Glomerular visceral epithelial cell (primary cell): ENCODE measurements at regions not wholly inside any gene's neighbourhood (a gene's known extent, or its start where the extent isn't known, plus 50 kb on each side); places are given as distances from the start of the nearest gene placed in this dataset.
A peak's percentile ranks its signal among the peaks of the same experiment; 100 is the strongest.

Experiments
- DNase-seq: peaks from one replicate; pipeline ENCODE4 v3.0.0-alpha.2; 2016; ENCODE audit errors: extremely low spot score

DNA sequence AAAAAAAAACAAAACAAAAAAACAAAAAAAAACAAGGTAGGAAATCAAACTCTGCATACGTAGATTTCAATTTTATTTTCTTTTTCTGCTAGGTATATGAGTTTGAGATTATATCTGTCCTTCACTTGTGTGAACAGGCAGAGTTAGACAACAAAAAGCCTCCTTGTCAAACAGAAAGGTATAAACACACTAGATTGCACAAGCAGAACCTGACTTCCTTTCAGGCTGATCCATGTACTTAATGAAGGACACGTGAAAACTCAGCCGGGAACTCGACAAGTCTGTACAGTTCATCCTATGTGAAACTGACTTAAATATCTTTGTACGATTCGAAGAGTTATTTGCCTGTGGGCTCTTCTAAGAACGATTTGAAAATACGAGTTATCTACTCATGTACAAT is 254.1 kb downstream of the ARL4A start:
- no peak for DNase-seq

DNA sequence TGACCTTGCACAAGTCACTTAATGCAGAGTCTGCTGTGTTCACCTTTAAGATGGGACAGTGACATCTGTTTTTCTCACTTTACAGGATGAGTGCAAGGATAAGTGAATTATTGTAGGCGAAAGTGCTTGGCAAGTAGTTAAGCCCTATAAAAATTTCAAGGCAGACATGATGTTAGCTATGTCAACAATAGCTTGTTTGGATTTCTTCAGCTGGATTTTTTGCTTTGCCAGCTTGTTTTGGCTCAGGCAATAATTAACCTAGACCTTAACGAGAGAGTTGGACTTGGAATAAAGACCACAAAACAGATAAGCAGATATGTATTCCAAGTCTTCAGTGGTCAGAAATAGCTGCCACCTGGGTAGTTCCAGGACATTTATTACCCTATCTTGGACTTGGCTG is 255.2 kb downstream of the ARL4A start:
- no peak for DNase-seq

DNA sequence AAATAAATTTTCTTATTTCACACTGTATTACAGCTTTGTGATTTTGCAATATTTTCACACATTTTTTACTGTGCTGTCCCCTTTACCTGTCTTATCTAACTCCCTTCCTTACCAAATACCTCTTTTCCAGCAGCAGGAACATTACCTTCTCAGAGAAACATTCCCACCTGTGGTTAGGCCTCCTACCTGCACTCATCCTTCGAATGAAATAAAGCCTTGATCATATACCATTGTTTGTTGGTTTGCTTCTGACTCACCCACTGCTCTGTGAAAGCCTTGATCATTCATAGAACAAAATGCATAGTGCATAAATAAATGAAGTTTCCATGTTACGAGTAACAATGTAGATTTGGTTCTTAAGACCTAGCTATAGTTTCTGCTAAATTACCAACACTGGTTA is 256.3 kb downstream of the ARL4A start:
- no peak for DNase-seq

DNA sequence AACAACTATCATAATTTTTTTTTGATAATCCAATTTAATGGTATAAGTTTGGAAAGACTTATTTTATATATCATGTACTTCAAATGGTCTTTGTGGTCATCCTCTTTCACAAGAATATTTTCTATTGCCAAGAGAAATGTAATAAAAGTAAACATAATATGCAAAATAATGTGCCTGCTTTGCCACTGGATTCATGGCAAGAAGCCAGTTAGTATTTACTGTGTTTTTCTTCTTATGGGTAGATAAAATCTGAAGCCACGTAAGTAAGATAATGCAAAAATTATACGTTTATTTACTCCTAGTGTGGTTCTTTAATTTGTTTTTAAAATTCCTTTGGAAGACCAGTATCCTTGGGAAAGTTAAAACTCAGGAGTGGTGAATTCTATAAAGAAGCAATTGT is 258.5 kb downstream of the ARL4A start:
- no peak for DNase-seq

DNA sequence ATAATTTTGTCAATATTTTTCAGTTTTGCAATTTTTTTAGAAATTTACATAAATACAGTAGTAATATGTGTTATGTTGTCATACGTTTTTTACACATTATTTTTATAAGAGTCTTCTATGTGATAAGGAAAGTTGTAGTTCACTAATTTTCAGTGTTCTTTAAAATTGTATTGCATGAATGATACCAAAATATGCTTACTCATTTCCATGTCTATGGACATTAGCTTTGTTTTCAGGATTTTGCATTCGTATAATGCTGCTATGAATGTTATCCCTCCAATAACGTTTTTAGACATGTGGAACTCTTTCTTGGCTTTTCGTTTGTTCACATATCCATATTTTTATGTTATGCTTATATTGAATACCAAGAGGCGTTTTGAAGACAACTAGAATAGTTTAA is 260.0 kb downstream of the ARL4A start:
- no peak for DNase-seq

DNA sequence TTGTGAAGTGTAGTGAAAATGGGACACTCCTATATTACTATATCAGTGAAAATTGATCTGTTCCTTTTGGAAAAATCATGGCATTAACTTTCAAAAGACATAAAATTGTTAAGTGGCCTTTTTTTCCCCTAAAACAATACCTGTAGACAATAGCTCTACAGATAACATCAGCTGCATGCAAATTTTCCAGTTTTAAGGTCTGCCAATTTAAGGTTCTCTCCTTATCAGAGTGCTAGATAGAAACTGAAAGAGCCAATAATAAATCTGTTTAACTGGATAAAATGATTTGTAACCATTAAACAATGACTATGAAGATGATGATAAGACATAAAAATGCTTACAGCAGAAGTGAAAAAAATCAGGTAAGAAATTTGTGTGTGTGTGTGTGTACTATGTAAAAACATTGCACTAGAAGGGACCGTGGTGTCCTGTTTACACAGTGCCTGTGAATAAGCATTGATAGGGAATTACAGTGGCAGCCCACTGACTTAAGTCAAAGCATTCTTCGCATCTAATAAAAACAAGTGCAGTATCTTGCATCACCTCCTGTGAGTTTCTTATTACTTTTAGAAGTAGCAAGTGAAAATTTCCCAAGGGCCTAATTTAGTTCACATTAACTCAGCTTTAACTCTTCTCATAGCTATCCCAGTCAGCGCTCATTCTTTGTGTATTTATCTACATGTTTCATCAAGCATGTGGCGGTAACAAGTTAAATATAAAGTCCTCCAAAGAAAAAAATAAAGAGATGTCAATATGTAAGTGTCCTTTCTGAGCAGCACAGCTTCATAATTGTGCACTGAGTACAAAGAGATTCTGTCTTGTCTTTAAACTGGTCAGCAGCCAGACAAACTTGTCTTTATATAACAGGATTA is 261.9 kb downstream of the ARL4A start:
- DNase-seq, result no peak

DNA sequence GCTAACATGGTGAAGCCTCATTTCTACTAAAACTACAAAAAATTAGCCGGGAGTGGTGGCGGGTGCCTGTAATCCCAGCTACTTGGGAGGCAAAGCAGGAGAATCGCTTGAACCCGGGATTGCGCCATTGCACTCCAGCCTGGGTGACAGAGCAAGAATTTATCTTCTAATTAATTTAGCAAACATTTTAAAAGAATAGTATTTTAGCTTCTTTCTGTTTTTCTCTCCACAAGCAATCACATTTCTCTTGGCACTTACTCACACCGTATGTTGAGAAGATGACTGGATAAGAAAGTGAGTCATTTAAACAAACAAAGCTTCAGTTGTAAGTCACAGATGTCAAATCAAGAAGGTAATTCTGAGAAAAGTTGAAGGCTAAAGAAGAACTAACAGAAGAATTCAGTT is 264.0 kb downstream of the ARL4A start:
- DNase-seq, result peak; percentile 39

DNA sequence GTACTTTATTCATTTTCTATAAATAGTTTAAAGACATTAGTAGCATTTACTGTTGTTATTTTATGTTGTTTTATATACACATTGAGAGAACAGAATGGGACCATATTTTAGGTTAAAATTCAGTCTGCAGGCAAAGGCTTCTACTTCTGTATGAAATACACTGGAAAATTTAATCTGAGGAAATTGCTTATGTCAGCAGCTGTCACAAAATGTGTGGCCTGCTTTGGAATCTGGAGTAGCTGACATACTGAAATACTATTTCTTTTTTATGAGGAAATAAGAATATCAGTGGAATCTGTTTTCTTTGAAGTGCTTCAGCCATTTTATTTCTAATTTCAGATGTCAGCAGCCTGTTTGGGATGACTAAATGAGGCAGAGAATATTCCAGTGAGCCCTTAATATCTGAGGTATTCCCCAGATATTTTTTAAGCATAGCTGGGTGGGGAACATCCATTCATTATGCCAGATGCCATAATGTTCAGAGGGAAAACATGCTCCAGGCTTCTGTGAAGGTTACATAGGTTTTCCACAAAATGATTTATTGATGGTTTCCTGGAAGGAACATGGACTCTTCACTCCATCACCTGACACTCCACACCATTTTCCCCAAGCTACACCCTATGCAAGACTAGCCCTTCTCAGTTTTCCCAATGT is 267.1 kb downstream of the ARL4A start:
- no peak for DNase-seq

DNA sequence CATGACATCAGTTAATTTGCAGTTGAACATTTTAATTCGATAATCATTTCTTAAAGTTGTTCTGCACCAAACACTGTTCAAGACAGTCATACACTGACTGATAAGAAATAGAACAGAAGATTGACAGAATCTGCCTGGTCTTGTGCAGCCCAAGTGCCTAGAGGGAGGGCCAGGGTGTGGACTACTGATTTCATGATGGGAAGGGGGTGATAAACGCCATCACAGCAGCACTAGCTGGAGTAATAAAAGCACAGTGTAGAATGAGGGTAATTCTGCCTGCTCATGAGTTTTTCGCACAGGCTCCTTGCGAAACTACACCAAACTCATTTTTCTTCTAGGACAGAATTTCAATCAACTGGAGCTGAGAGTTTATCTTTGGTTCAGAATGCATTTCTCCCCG is 270.1 kb downstream of the ARL4A start:
- DNase-seq, result no peak

DNA sequence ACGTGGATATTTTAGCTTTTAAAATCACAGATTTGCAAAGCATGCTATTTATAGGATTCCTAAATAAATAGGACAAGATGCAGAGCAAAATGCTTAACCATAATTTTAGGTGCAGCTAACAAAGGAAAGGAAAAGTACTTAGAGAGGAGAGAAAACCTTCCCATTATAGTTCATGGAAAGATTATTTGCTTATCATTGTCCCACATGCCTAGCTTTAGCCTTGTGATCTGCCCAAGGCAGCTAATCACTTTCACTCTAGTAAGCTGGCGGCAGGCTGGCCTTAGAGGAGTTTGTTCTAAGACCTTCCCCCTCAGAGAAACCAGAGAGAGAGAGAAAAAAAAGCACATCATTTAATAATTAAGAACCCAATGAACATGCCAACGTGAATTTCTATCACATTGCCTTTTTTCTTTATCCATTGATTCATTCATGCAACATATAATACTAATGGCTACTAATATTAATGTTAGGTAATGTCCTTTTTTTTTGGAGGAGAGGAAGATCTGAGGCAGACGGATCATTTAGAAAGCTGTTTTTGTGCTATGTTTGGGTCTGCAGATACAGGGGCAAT is 274.6 kb downstream of the ARL4A start:
- DNase-seq, result no peak

DNA sequence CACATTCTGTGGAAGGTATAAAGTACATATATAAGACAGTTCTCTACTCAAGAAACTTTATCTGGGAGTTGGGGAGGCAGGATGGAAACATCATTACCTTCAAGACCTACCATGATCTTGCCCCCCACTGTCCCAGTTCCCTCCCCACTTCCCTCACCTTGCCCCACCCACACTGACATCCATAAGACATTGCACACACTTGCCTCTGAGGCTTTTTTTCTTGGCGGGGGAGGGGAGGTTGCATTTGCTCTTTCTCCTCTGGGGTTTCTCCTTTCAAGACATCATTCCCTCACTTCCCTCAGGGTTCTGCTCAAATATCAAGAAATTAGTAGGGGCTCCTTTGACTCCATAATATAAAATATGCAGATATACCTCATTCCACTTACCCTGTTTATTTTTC is 276.0 kb downstream of the ARL4A start:
- no peak for DNase-seq

DNA sequence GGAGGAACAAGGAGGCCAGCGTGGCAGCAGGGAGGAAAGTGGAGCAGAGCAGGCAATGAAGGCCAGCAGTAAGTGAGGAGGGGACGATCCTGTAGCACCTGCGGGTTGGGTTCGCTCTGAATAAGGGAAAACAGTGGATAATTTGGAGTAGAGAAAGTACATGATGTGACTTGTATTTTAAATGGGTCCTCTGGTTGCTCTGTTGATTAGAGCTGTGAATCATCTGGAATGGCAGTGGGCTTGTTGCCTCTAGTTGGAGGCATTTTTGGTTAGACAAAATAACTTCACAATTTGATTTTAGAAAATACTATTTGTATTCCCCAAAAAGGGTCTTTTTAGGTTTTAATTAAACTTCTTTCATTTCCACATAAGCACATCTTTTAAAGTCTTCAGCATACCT is 277.4 kb downstream of the ARL4A start:
- DNase-seq, result no peak

DNA sequence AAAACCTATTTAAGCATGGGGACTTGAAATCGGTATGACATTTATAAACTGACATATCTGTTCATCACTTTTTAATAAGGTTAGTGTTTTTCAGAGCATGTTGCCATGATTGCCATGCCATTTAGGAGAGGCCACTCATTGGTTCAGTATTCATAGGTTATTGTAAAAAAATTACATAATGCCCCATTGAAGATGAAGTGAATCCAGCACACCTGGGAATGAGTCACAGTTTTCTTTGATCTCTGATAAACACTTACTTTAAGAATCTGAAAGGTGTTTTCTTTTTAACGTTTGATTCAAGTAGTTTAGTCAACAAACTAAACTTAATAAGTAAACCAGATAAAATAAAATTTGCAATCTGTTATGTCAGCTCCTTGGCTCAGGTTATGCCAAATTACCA is 278.3 kb downstream of the ARL4A start:
- no peak for DNase-seq

DNA sequence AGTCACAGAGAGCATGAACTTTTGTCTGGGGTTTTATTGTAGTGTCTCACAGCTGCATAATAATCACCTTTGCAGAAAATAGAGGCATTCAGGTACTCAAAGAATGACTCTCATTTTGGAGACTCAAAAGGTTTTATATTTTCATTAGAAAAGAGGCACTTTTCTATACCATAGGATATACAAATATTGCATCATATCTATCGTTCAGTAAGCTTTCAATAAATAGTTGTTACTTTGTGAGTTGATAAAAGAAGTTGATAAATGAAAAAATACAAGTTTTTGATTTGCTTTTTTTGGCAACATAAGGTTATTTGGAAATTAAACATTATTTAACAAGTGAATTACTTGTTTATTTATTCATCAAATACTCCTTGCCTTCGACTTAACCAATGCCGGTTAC is 279.9 kb downstream of the ARL4A start:
- no peak for DNase-seq

DNA sequence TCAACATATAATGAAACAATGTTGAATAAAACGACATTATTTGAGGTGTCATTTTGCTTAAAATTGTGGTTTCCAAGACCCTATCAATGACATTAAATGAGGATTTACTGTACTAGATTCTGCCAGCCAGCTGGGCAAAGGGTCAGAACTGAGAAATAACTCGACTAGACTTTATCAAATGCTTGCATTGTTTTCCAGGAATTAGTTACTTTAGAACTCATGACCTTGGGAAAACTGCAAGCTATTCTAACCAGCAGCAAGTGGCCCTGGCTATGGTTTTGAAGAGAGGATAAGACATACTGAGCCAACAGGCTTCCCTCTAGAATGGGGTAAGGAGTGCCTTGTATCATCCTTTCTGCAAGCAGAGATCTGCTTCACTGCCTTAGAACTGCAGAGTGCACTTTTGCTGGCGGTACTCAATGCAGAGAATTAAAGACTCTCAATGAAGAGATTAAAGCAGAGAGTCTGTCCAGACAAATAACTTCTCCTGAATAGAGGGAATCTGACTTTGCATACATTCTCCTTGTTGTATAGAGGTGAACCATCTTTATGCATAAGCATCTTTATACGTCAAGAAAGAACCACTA is 281.5 kb downstream of the ARL4A start:
- no peak for DNase-seq

DNA sequence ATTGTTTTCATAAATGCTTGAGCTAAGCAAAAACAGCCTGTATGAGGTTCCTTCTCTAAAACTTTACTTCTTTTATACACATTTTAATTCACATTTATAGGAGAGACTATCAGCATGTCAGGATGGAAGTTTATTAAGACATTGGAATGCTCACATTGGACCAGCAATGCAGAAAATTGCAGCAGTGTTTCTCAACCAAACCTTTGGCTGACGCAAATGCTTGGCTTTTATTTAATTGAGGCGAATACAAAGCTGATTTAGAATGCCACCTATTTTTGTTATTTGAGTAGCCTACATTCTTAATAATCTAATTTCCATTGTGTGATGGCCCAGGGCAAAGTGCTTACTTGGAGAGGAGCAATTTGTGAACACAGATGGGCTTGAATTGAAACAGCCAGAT is 283.2 kb downstream of the ARL4A start:
- no peak for DNase-seq

DNA sequence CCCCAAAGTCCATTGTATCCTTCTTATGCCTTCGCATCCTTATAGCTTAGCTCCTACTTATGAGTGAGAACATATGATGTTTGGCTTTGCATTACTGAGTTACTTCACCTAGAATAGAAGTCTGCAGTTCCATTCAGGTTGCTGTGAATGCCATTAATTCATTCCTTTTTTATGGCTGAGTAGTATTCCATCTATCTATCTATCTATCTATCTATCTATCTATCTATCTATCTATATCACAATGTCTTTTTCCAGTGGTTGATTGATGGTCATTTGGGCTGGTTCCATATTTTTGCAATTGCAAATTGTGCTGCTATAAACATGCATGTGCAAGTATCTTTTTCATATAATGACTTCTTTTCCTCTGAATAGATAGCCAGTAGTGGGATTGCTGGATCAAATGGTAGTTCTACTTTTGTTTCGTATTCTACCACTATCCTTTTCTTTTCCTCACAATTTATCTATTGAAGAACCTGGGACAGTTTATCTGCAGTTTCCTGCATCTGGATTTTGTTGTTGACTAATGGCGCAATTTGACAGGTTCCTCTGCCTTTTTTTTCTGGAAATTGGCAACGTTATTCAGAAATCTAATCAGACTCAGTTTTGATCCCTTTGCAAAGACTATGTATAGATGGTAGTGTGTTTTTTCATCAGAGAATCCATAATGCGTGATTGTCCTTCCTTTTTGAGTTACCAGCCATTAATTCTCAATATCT is 287.2 kb downstream of the ARL4A start:
- DNase-seq, result no peak

DNA sequence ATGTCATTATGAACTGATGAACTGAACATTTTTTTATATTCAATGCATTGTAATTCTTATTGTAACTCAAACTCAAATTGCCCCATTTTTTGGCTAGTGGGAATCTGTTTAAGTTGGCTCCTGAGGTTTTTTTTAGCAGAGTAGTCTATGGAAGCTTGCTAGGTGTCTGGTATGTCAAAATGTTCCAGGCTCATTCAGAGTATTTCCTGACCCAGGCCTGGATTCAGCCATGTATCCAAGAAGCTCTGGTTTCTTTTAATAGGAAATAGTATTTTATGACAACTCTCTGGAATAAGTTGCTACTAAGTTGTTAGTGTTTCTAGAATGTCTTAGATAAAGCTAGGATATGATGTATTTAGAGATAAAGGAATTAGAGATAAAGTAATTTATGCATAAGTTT is 288.0 kb downstream of the ARL4A start:
- DNase-seq, result no peak

DNA sequence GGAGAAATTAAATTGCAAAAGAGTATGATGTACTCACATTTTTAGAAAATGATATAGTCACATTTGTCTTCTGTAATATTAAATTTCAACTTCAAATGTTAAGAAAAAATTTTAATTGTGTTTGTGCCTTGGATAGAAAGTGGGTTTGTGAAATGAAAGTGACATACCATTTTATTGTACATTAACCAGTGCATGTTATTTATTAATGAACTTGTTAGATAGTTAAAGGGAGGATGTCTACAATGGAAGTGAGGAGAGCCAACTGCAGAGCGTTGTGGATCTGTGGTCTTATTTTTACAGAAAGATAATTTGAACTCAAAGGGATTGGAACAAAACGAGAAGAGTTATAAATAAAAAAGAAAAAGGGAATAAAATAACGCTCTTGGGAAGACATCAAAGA is 291.7 kb downstream of the ARL4A start:
- DNase-seq, result peak; percentile 26

DNA sequence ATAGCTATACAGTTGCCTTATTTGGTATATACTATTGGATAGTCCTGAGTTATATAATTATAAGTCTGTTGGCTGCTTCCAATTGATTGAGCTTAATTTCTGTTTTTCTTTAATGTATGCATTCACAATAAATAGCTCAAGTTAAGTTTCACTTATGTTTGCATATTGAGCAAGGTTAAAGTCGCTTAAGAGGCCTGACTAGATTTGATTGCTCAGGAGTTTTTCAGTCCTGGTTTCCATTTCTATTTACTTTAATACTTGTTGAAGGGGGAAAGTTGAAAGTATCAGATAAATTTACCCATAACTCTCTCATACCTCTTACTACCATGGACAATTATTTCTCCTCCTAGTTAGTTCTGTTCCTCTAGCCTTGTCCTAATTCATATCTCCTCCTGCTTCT is 294.7 kb downstream of the ARL4A start:
- DNase-seq, result no peak

DNA sequence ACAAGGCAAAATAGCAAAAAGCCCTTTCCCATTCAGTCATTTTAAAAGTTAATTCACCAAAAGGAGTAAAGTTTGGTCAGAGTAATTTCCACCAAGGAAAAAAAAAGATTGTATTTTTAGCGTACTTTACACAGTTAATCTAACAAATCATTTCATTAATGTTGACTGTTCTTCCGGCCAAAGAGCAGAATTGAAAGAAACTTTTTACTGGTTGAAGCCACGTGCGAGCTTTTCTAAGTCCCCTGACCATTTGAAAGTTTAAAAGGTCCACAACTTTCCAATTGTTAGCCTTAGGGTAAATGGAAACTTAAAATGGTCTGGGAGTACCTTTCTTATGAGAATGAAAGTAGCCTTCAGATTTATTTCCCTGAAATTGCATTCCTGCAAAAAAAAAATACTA is 296.7 kb downstream of the ARL4A start:
- DNase-seq, result no peak

DNA sequence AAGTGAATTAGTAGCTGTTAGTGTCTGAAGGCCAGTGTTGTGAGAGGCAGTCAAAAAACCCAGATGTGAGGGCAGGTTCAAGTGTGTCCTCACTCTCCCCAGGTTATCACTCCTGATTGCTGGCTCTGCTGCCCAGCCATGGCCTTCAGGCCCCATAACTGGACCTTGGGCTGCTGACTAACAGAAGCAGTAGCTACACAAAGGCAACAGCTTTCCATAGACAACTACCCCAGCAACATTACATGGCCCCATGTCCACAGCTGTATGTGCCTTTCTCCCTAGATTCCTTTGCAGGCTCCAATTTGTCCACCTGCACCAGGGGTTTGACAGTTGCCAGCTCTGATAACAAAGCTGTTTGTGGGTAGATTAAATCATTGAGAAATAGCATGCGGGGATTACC is 297.8 kb downstream of the ARL4A start:
- no peak for DNase-seq
